CD4-positive, alpha-beta T cell treated with Interleukin-2 at 100 ng/mL for 4 hours (primary cell): ENCODE measurements at regions not wholly inside any gene's neighbourhood (a gene's known extent, or its start where the extent isn't known, plus 50 kb on each side); places are given as distances from the start of the nearest gene placed in this dataset.

Experiments used
- DNase-seq: peaks from one replicate; pipeline ENCODE4 v3.0.0-alpha.2; 2020; ENCODE audit warnings: low spot score

- DNase-seq, result no peak
These were observed 836.1 kb upstream of the TMPRSS15 start for GRCh38 chr21:19239696-19240095.

GRCh38 chr21:19244502-19245187 lies 841.1 kb upstream of the TMPRSS15 start:
- DNase-seq, result no peak

GRCh38 chr21:19245188-19245580 lies 841.6 kb upstream of the TMPRSS15 start:
- DNase-seq, result no peak

DNA sequence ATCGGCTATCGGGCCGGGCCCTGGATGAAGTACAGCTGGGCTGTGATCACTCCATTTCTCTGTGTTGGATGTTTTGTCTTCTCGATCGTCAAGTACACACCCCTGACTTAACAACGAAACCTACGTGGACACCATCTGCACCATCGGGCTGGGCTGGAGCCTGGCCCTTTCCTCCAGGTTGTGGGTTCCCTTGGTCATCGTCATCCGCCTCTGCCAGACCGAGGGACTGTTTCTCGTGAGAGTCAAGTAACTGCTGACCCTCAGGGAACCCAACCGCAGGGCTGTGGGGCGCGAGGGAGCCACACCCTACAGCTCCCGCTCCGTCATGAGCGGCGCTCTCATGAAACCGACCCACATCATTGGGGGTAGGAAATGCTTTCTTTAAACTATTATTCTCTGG lies 842.4 kb upstream of the TMPRSS15 start:
- no peak for DNase-seq

DNA sequence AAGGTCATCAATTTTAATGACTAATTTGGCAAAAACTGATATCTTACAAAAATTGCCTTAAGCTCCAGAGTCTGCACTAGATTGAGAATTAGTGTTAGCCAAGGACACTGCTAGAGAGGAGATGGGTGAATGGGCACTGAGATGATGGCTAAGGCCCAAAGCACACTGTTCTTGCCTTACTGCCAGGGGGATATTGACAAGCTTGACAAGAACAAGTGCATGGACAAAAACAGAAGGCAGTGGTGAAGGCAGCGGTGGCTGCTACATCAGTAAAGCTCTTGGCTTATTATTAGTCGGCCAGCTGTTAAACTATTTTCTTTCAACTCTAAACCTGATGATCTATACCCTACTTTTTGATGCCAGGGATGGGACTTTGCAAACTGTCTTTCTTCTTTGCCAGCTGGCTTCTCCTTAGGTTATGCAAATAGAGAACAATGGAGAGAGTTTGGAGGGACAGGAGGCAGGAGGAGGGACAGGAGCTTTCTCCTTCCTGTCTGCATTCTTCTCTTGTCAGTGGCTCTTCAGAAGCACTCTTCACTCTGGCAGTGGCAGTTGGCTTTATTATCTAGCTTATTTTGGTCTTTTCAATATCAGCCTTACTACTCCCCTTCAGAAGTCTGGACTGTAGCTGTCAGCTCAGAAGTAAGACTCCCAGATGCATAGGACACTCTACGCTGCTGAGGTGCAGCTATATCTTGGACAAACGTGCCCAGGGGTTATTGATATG lies 853.5 kb upstream of the TMPRSS15 start:
- DNase-seq, result no peak

- no peak for DNase-seq
These were observed 858.3 kb upstream of the TMPRSS15 start for GRCh38 chr21:19261731-19262376.

DNA sequence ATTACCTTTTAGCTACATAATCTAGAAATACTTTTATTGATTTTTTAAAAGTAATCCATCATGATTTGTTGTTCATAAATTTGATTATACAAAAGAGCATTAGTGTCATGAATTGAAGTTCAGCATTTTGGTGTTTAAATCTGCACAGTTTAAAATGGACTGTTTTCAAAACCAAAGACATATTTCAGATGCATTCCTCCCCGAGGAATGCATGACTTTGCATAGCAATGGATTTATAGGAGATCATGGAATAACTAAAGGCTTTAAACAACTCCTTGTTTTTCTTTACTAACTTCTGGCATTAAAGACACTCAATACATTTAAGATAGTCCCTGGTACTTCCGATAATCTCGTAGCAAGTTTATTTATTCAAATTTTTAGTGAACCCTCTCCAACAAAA lies 863.1 kb upstream of the TMPRSS15 start:
- no peak for DNase-seq

GRCh38 chr21:19268686-19269085 lies 865.1 kb upstream of the TMPRSS15 start:
- no peak for DNase-seq

- DNase-seq, result no peak
These were observed 871.5 kb upstream of the TMPRSS15 start for GRCh38 chr21:19275065-19275464.

- no peak for DNase-seq
These were observed 873.1 kb upstream of the TMPRSS15 start for GRCh38 chr21:19276665-19277064.

DNA sequence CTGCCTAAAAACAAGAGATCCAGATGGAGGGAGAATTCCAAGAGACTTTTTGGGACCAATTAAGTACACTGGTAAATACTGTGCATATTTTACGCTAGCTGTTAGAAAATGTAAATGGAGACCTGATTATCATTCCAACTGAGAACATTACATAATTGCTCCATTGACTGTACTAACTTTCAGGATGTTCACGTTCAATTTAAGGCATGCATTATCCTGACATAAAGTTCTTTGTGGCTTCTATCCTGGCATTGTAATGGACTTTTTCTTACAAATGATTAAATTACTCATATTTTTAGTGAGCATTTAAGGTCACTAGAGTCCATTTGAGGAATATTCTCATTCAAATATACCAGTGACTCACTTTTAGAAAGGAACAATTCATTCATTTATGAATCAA lies 883.3 kb upstream of the TMPRSS15 start:
- DNase-seq, result no peak

DNA sequence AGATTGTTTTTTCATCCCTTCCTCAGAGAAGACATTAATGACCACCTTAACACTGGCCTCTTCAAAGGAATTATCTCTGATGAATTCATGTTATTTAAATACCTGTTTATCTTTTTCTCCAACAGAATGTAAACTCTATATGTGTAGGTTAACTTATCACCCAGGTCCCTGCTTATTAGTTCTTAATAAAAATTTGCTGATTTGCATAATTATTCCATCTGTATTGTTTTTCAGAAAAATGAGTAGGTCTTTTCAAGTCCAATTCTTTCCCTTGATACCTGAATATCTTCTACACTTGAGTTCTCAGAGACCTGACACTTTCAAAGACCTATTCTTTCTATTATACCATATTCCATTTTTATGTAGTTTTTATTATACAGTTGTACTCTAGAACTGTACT lies 886.7 kb upstream of the TMPRSS15 start:
- no peak for DNase-seq

DNA sequence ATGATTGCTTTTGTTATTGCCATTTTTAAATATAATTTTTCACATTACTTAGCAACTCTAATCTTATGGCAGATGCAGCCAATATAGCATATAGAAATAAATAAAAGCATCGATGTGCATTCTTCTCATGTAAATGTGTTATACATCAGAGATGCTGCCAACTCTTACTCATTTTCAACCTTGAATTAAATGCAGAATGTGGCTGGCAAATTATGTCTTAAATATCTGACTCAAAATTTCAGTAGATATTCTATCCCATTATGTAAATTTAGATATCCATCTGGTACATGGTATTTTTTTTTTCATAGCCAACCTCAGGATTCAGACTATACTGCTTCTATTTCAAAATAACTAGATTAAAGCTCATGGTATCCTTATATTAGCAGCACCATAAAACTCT lies 916.7 kb upstream of the TMPRSS15 start:
- no peak for DNase-seq

- DNase-seq, result no peak
These were observed 918.1 kb upstream of the TMPRSS15 start for GRCh38 chr21:19321688-19322087.

- no peak for DNase-seq
These were observed 918.8 kb upstream of the TMPRSS15 start for GRCh38 chr21:19322360-19322759.

DNA sequence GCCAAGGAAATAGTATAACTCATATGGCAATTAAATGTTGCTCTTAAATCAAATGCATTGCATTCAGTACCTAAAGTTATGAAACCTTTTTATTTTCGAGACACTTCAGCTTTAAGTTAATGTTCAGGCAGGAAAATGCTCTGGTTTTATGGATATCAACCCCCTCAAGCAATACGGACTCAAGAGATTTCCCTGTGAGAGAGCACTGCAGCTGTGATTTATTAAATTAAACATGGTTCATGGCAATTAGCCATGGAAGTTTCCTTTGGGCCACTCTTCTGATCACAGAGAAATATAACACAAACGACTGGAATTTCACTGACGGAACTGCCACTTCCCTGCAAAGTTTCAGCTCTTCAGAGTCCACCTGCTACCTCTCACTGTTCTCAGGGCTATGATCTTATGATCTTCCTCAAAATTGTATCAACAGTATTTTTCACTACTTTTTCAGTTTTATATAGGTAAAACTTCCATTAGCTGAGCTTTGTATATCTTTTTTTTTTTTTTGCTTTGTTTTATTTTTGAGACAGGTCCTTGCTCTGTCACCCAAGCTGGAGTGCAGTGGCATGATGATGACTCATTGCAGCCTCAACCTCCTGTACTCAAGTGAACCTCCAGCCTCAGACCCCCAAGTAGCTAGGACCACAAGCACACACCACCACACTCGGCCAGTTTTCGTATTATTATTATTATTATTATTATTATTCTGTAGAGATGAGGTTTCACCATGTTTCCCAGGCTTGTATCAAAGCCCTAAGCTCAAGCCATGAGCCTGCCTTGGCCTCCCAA lies 923.1 kb upstream of the TMPRSS15 start:
- DNase-seq, result no peak

DNA sequence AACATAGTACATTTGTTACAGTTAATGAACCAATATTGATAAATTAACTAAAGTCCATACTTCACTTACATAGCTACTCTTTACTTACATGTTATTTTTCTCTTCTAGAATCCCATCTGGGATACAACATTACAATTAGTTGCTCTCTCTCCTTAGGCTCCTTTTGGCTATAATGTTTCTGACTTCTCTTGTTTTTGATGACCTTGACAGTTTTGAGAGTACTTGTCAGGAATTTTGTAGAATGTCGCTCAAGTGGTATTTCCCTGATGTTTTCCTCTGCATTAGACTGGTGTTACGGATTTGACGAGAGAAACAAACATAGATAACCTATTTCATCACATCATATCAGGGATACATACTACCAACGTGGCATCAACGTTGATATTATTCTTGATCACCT lies 925.4 kb upstream of the TMPRSS15 start:
- no peak for DNase-seq

- DNase-seq, result no peak
These were observed 936.7 kb upstream of the TMPRSS15 start for GRCh38 chr21:19340303-19340702.

GRCh38 chr21:19340954-19341353 lies 937.4 kb upstream of the TMPRSS15 start:
- DNase-seq, result no peak

DNA sequence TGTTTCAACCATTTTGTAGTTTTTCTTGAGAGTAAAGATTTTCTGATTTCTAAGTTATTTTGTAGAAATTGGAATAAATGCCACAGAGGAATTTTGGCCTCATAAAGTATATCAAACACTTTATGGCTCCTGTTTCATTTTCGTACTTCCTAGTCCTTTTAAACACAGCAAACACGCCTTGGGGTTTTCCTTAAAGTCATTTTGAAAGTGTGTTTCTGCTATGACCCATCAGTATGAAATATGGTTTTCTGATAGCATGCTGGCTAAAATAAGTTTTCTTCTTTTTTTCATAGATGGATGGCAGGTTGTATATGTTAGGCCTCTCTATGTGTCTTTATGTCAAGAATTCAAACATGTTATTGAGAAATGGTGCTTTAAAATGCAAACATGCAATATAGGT lies 940.1 kb upstream of the TMPRSS15 start:
- no peak for DNase-seq

DNA sequence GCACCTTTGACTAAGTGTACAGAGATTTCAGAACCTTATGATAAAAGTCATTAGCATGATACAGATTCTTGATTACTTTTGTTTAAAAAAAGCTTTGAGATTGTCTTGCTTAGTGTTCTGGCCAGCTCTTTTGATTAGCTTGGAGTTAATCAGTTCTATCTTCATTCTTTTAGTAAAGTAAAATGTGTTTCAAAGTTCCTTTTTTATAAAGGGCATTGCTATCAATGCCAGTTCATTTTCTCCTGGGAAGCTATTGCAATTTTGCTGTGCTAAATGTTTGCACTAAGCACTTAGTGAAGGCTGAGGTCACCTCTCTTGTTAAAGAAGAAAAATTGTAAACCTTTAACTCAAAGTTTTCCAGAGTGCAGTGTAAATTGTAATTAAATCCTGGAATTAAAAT lies 946.7 kb upstream of the TMPRSS15 start:
- DNase-seq, result no peak

DNA sequence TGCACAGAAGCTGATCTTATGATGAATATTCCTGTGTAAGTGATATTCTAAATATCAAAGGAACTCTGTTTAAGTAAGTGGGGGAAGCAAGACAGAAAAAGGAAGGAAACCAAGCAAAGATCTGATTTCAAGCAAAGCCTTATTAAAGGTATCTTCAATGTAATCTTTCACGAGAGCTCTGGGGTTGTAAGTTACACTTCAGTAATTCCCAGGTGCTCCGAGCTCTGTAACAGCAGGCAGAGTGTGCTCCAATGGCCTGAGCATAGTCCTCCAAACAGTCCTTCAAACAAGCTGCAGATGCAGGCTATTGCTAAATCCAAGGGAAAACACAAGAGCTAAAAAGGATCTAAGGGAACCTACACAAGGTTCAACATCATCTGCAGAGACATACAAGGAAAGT lies 949.7 kb upstream of the TMPRSS15 start:
- no peak for DNase-seq

GRCh38 chr21:19368944-19369343 lies 965.4 kb upstream of the TMPRSS15 start:
- DNase-seq, result no peak
